SK-N-SH (cell line): ENCODE measurements at regions not wholly inside any gene's neighbourhood (a gene's known extent, or its start where the extent isn't known, plus 50 kb on each side); places are given as distances from the start of the nearest gene placed in this dataset.

Experiments
- CTCF ChIA-PET: fragments of 300-600, 350-600 bp; formaldehyde crosslinking; extraction: SDS; loops from one replicate; lab custom pipeline; 2021; lab: Yijun Ruan, JAX
- POLR2A ChIA-PET: fragments of 350-600 bp; sonication (Branson Sonifier 250); formaldehyde crosslinking; extraction: SDS; loops from one replicate; lab custom pipeline; 2020; ENCODE audit warnings: antibody characterized with exemption, inconsistent platforms; lab: Yijun Ruan, JAX
- DNase-seq: peaks from one replicate; pipeline ENCODE4 v3.0.0; 2012
- H2AFZ ChIP-seq: fragments of 200-600 bp; sonication (generic); 2 replicates; pipeline ENCODE4 v1.8.1; 2016; ENCODE audit warnings: antibody characterized with exemption, mild to moderate bottlenecking, low read depth
- H3F3A ChIP-seq: fragments of 200-600 bp; sonication (generic); replicated peaks from 2 replicates; pipeline ENCODE3; 2016; ENCODE audit warnings: antibody characterized with exemption, mild to moderate bottlenecking; ENCODE audit not compliant: insufficient read depth
- H3K27ac ChIP-seq, 2 experiments: fragments of 200-500 bp in 1 of 2; fragments of 200-600 bp in 1 of 2; sonication (Bioruptor generic) in 1 of 2; sonication (generic), shearing (Covaris generic) in 1 of 2; 2 replicates each; pipeline versions ENCODE4 v1.5.1 to v1.6.1; 2014 to 2016; ENCODE audit warnings: low read depth in 2 of 2, inconsistent platforms in 1 of 2, low read length in 1 of 2, mild to moderate bottlenecking in 1 of 2, mixed read lengths in 1 of 2
- H3K27me3 ChIP-seq: fragments of 200-600 bp; sonication (generic), shearing (Covaris generic); 2 replicates; pipeline ENCODE4 v1.6.1; 2016; ENCODE audit warnings: mixed run types; ENCODE audit not compliant: insufficient read depth
- H3K36me3 ChIP-seq, 2 experiments: fragments of 200-500 bp in 1 of 2; fragments of 200-600 bp in 1 of 2; sonication (Bioruptor generic) in 1 of 2; sonication (generic) in 1 of 2; replicated peaks in 1 of 2; 2 replicates each; pipeline versions ENCODE3 to v1.5.1; 2014 to 2016; ENCODE audit warnings: low read length in 1 of 2, mild to moderate bottlenecking in 1 of 2; ENCODE audit not compliant: insufficient read depth in 2 of 2, control insufficient read depth in 1 of 2
- H3K4me1 ChIP-seq, 2 experiments: fragments of 200-500 bp in 1 of 2; fragments of 200-600 bp in 1 of 2; sonication (Bioruptor generic) in 1 of 2; sonication (generic), shearing (Covaris generic) in 1 of 2; 2 replicates each; pipeline versions ENCODE4 v1.5.1 to v1.6.1; 2014 to 2016; ENCODE audit warnings: low read depth in 1 of 2, low read length in 1 of 2, mixed run types in 1 of 2; ENCODE audit not compliant: insufficient read depth in 2 of 2, control insufficient read depth in 1 of 2
- H3K4me2 ChIP-seq: fragments of 200-600 bp; sonication (generic), shearing (Covaris generic); 2 replicates; pipeline ENCODE4 v1.6.1; 2017; ENCODE audit warnings: mixed run types
- H3K4me3 ChIP-seq, 2 experiments: fragments of 200-500 bp in 1 of 2; fragments of 200-600 bp in 1 of 2; sonication (Bioruptor generic) in 1 of 2; sonication (generic), shearing (Covaris generic) in 1 of 2; 2 replicates each; pipeline versions ENCODE4 v1.5.1 to v1.8.1; 2014 to 2016; ENCODE audit warnings: low read depth in 2 of 2, inconsistent platforms in 1 of 2, low read length in 1 of 2, mild to moderate bottlenecking in 1 of 2, mixed read lengths in 1 of 2, moderate library complexity in 1 of 2
- H3K79me2 ChIP-seq: fragments of 200-600 bp; sonication (generic); 2 replicates; pipeline ENCODE4 v1.8.1; 2017; ENCODE audit warnings: mild to moderate bottlenecking; ENCODE audit not compliant: insufficient read depth
- H3K9ac ChIP-seq: fragments of 200-600 bp; sonication (generic); 2 replicates; pipeline ENCODE4 v1.6.1; 2017; ENCODE audit warnings: mixed run types
- H3K9me2 ChIP-seq: fragments of 200-600 bp; sonication (generic); 2 replicates; pipeline ENCODE4 v1.6.1; 2017; ENCODE audit warnings: mixed run types
- H3K9me3 ChIP-seq: fragments of 200-600 bp; sonication (generic); 2 replicates; pipeline ENCODE4 v1.6.1; 2017; ENCODE audit warnings: mixed run types, mild to moderate bottlenecking, moderate library complexity
- H4K20me1 ChIP-seq: fragments of 200-600 bp; sonication (generic); 2 replicates; pipeline ENCODE4 v1.6.1; 2017; ENCODE audit warnings: mild to moderate bottlenecking, mixed run types; ENCODE audit not compliant: insufficient read depth
- EZH2phosphoT487 ChIP-seq: fragments of 200-600 bp; sonication (generic); IDR thresholded peaks from 2 replicates; pipeline ENCODE4 v1.6.1; 2017; ENCODE audit warnings: low read depth, mixed run types, mild to moderate bottlenecking, antibody characterized with exemption, moderate library complexity, borderline replicate concordance
- FOSL2 ChIP-seq: IDR thresholded peaks from 2 replicates; pipeline ENCODE4 v1.4.0; 2012; ENCODE audit warnings: low read depth, mild to moderate bottlenecking, moderate library complexity, borderline replicate concordance
- GATA2 ChIP-seq: sonication (generic); formaldehyde crosslinking; IDR thresholded peaks from 2 replicates; pipeline ENCODE4 v1.5.0; 2020; ENCODE audit warnings: mild to moderate bottlenecking, missing genetic modification reagents
- IRF3 ChIP-seq: fragments of 150-350 bp; IDR thresholded peaks from 2 replicates; pipeline ENCODE4 v1.6.1; 2016; ENCODE audit warnings: mild to moderate bottlenecking, low read depth, low read length
- MXI1 ChIP-seq: IDR thresholded peaks from 2 replicates; pipeline ENCODE4 v1.6.1; 2012; ENCODE audit warnings: mild to moderate bottlenecking, low read depth, low read length, improper control_type of control experiment
- NFIC ChIP-seq: IDR thresholded peaks from 2 replicates; pipeline ENCODE4 v1.4.0; 2012; ENCODE audit warnings: borderline replicate concordance
- NRF1 ChIP-seq: IDR thresholded peaks from 2 replicates; pipeline ENCODE4 v1.6.1; 2012; ENCODE audit warnings: low read depth, mild to moderate bottlenecking, low read length
- POLR2AphosphoS5 ChIP-seq: IDR thresholded peaks from 2 replicates; pipeline ENCODE4 v1.6.1; 2012; ENCODE audit warnings: low read depth, low read length
- RFX5 ChIP-seq: IDR thresholded peaks from 2 replicates; pipeline ENCODE4 v1.6.1; 2012; ENCODE audit warnings: mild to moderate bottlenecking, improper control_type of control experiment, low read length
- SMC3 ChIP-seq: IDR thresholded peaks from 2 replicates; pipeline ENCODE4 v1.6.1; 2012; ENCODE audit warnings: low read depth, low read length, improper control_type of control experiment
- WGBS: methylation state at CpG from one replicate; pipeline ENCODE4 v1.1.6; 2017; ENCODE audit warnings: low lambda C conversion rate; 5-methylcytosine and 5-hydroxymethylcytosine counted together
- TF ChIP-seq, protein P1 (sequence below): IDR thresholded peaks from 2 replicates; pipeline ENCODE4 v1.6.1; 2012; ENCODE audit warnings: mild to moderate bottlenecking, low read depth, low read length, moderate library complexity

DNA sequence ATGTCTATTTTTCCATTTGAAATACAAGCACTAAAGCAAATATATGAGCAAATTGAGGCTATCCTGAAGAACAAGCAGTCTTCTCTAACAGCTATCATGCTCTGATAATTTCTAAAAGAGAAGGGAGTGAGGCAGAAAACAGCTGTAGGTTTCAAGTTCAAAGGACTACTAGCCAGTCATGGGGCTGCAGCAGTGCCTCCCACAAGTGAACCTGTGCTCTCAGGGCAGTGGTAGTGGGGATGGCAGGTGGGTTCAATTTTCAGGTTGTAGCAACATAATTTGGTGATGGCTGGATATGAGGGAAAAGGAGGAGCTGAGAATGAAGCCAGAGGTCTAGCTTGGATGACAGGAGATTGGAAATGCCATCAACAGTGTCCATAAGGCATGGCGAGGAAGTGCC lies 93.5 kb upstream of the ARHGAP20 start (continued):
- TF ChIP-seq, protein P1, sequence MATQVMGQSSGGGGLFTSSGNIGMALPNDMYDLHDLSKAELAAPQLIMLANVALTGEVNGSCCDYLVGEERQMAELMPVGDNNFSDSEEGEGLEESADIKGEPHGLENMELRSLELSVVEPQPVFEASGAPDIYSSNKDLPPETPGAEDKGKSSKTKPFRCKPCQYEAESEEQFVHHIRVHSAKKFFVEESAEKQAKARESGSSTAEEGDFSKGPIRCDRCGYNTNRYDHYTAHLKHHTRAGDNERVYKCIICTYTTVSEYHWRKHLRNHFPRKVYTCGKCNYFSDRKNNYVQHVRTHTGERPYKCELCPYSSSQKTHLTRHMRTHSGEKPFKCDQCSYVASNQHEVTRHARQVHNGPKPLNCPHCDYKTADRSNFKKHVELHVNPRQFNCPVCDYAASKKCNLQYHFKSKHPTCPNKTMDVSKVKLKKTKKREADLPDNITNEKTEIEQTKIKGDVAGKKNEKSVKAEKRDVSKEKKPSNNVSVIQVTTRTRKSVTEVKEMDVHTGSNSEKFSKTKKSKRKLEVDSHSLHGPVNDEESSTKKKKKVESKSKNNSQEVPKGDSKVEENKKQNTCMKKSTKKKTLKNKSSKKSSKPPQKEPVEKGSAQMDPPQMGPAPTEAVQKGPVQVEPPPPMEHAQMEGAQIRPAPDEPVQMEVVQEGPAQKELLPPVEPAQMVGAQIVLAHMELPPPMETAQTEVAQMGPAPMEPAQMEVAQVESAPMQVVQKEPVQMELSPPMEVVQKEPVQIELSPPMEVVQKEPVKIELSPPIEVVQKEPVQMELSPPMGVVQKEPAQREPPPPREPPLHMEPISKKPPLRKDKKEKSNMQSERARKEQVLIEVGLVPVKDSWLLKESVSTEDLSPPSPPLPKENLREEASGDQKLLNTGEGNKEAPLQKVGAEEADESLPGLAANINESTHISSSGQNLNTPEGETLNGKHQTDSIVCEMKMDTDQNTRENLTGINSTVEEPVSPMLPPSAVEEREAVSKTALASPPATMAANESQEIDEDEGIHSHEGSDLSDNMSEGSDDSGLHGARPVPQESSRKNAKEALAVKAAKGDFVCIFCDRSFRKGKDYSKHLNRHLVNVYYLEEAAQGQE: no peak
- TF ChIP-seq IRF3: no peak
- TF ChIP-seq EZH2phosphoT487: no peak
- TF ChIP-seq, all 33 proteins: peak for 0

- Histone ChIP-seq H4K20me1 (no peaks in the 10 kb centered on the region), H3K4me3 (no peak overlapping the region), H3K4me2 (no peak overlapping the region), H3K36me3 (no peaks in the 10 kb centered on the region), H3K9me3 (no peaks in the 10 kb centered on the region), H3K4me1 (no peaks in the 10 kb centered on the region), H3K79me2 (no peaks in the 10 kb centered on the region), H3K27ac (no peak overlapping the region), H2AFZ (no peak overlapping the region), H3K9me2 (no peaks in the 10 kb centered on the region)
- CTCF ChIA-PET: no interaction called here
- 93% methylated on average over 2 of the region's 2 CpGs for WGBS
- no peak for DNase-seq
- POLR2A ChIA-PET: no interaction called here
- TF ChIP-seq RFX5 (no peak), GATA2 (CRISPR knock-in tag) (no peak), SMC3 (no peak), POLR2AphosphoS5 (no peak), NRF1 (no peak), MXI1 (no peak), FOSL2 (no peak), NFIC (no peak)
- TF ChIP-seq, protein P1: no peak
- TF ChIP-seq, all 33 proteins: peak for 0
- no peaks in the 10 kb centered on the region for H3F3A ChIP-seq
- H3K27me3 ChIP-seq: no peaks in the 10 kb centered on the region
- H3K9ac ChIP-seq: no peak overlapping the region
Observed at GRCh38 chr11:110802162-110802561, 89.9 kb upstream of the ARHGAP20 start.
